ENCODE measurements at regions not wholly inside any gene's neighbourhood (a gene's known extent, or its start where the extent isn't known, plus 50 kb on each side); places are given as distances from the start of the nearest gene placed in this dataset.
"Not testable (repeated sequence)": the region's sequence is repeated elsewhere in the genome, so short reads cannot be mapped to it uniquely, and the experiment has no call there.

DNA sequence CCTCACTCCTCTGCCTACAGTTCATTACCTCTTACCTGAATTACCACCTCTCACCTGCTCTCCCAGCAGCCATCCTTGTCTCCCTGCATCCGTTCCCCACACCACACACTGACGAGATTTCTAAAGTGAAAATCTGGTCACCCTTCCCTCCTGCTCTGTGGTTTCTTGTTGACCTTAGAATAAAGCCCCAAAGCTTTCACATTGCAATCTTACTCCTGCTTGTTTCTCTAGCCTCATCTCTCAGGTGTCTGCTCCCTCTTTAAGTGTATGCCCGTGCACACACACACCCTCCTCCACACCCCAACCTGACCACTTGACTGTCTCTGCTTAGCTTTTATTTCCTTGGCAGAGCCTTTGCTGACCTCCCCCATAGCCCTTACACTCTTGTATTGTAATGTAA is 122.0 kb upstream of the SKOR2 start:
- Histone ChIP-seq H3K79me2 (ENCODE audit: insufficient read depth, low read length) (no peaks in the 10 kb centered on the region), H3K36me3 (ENCODE audit: insufficient read depth, low read length) (no peaks in the 10 kb centered on the region), H3K9me3 (ENCODE audit: insufficient read depth, low read length, severe bottlenecking) (no peaks in the 10 kb centered on the region), H4K20me1 (ENCODE audit: insufficient read depth, low read length) (no peaks in the 10 kb centered on the region), H2AFZ (ENCODE audit: low read depth, low read length) (no peak overlapping the region), H3K4me1 (ENCODE audit: insufficient read depth, low read length) (no peaks in the 10 kb centered on the region), H3K27me3 (ENCODE audit: insufficient read depth, low read length, poor library complexity) (no peaks in the 10 kb centered on the region), H3K9ac (ENCODE audit: low read depth, low read length) (no peak overlapping the region), H3K4me3 (ENCODE audit: low read depth in 1 of 2, low read length in 2 of 2) (no peak overlapping the region), H3K4me2 (ENCODE audit: insufficient read depth, low read length) (no peak overlapping the region), H3K27ac (ENCODE audit: low read length) (no peak overlapping the region)
- TF ChIP-seq, protein P1, sequence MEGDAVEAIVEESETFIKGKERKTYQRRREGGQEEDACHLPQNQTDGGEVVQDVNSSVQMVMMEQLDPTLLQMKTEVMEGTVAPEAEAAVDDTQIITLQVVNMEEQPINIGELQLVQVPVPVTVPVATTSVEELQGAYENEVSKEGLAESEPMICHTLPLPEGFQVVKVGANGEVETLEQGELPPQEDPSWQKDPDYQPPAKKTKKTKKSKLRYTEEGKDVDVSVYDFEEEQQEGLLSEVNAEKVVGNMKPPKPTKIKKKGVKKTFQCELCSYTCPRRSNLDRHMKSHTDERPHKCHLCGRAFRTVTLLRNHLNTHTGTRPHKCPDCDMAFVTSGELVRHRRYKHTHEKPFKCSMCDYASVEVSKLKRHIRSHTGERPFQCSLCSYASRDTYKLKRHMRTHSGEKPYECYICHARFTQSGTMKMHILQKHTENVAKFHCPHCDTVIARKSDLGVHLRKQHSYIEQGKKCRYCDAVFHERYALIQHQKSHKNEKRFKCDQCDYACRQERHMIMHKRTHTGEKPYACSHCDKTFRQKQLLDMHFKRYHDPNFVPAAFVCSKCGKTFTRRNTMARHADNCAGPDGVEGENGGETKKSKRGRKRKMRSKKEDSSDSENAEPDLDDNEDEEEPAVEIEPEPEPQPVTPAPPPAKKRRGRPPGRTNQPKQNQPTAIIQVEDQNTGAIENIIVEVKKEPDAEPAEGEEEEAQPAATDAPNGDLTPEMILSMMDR (IDR thresholded peaks at IDR 0.05; ENCODE audit: borderline replicate concordance, extremely low read depth, low read length, poor library complexity, severe bottlenecking), result no peak
- TF ChIP-seq EZH2 (IDR thresholded peaks at IDR 0.05; ENCODE audit: borderline replicate concordance, low read depth, low read length, severe bottlenecking), result no peak
- no peak for DNase-seq
- no peak for ATAC-seq (ENCODE audit: insufficient read depth, low read depth)

DNA sequence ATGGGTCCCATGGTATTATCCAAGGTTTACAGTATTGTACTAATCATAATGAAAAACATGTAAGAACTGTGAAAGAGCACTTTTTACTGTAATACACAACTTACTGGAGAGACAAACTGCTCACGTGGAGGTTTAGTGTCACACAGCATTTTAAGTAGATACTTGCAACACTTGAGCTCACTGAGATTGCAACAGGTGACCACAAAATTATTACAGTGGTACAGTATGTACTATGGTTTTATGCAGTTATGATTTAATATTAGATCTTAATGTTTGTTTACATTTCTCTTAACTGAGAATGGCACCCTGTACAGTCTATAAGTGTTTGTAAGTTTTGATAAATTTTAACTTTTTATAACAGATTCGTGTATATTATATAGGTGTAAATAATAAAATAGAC is 118.6 kb upstream of the SKOR2 start:
- Histone ChIP-seq H3K9me3 (ENCODE audit: insufficient read depth, low read length, severe bottlenecking) (no peaks in the 10 kb centered on the region), H3K4me3 (ENCODE audit: low read depth in 1 of 2, low read length in 2 of 2) (no peak overlapping the region), H3K27ac (ENCODE audit: low read length) (no peak overlapping the region), H3K36me3 (ENCODE audit: insufficient read depth, low read length) (no peaks in the 10 kb centered on the region), H3K4me2 (ENCODE audit: insufficient read depth, low read length) (no peak overlapping the region), H3K9ac (ENCODE audit: low read depth, low read length) (no peak overlapping the region), H3K27me3 (ENCODE audit: insufficient read depth, low read length, poor library complexity) (no peaks in the 10 kb centered on the region), H2AFZ (ENCODE audit: low read depth, low read length) (no peak overlapping the region), H4K20me1 (ENCODE audit: insufficient read depth, low read length) (no peaks in the 10 kb centered on the region), H3K4me1 (ENCODE audit: insufficient read depth, low read length) (no peaks in the 10 kb centered on the region), H3K79me2 (ENCODE audit: insufficient read depth, low read length) (no peaks in the 10 kb centered on the region)
- DNase-seq (no peak), ATAC-seq (ENCODE audit: insufficient read depth, low read depth) (no peak)
- TF ChIP-seq, protein P1 (IDR thresholded peaks at IDR 0.05; ENCODE audit: borderline replicate concordance, extremely low read depth, low read length, poor library complexity, severe bottlenecking), result no peak
- no peak for TF ChIP-seq EZH2 (IDR thresholded peaks at IDR 0.05; ENCODE audit: borderline replicate concordance, low read depth, low read length, severe bottlenecking)

- not testable (repeated sequence) for H3K27me3 ChIP-seq (ENCODE audit: insufficient read depth, low read length, poor library complexity); H3K4me2 ChIP-seq (ENCODE audit: insufficient read depth, low read length); H3K9me3 ChIP-seq (ENCODE audit: insufficient read depth, low read length, severe bottlenecking); DNase-seq; ATAC-seq (ENCODE audit: insufficient read depth, low read depth); H3K9ac ChIP-seq (ENCODE audit: low read depth, low read length); H3K4me3 ChIP-seq (ENCODE audit: low read depth in 1 of 2, low read length in 2 of 2); H4K20me1 ChIP-seq (ENCODE audit: insufficient read depth, low read length); H3K36me3 ChIP-seq (ENCODE audit: insufficient read depth, low read length); H3K4me1 ChIP-seq (ENCODE audit: insufficient read depth, low read length); H3K27ac ChIP-seq (ENCODE audit: low read length); H3K79me2 ChIP-seq (ENCODE audit: insufficient read depth, low read length); H2AFZ ChIP-seq (ENCODE audit: low read depth, low read length)
Measured at GRCh38 chr18:47354061-47354460, 102.6 kb upstream of the SKOR2 start.

GRCh38 chr18:47346016-47346415 is 94.6 kb upstream of the SKOR2 start:
- DNase-seq, result no peak
- H3K9me3 ChIP-seq (ENCODE audit: insufficient read depth, low read length, severe bottlenecking), result no peaks in the 10 kb centered on the region
- H3K4me1 ChIP-seq (ENCODE audit: insufficient read depth, low read length), result no peaks in the 10 kb centered on the region
- no peak for ATAC-seq (ENCODE audit: insufficient read depth, low read depth)
- no peaks in the 10 kb centered on the region for H3K27me3 ChIP-seq (ENCODE audit: insufficient read depth, low read length, poor library complexity)
- TF ChIP-seq, protein P1 (IDR thresholded peaks at IDR 0.05; ENCODE audit: borderline replicate concordance, extremely low read depth, low read length, poor library complexity, severe bottlenecking), result no peak
- no peak for TF ChIP-seq EZH2 (IDR thresholded peaks at IDR 0.05; ENCODE audit: borderline replicate concordance, low read depth, low read length, severe bottlenecking)
- no peak overlapping the region for H3K27ac ChIP-seq (ENCODE audit: low read length)
- H2AFZ ChIP-seq (ENCODE audit: low read depth, low read length), result no peak overlapping the region
- no peak overlapping the region for H3K9ac ChIP-seq (ENCODE audit: low read depth, low read length)
- H3K4me3 ChIP-seq (ENCODE audit: low read depth in 1 of 2, low read length in 2 of 2), result no peak overlapping the region
- no peaks in the 10 kb centered on the region for H3K79me2 ChIP-seq (ENCODE audit: insufficient read depth, low read length)
- no peaks in the 10 kb centered on the region for H3K36me3 ChIP-seq (ENCODE audit: insufficient read depth, low read length)
- H4K20me1 ChIP-seq (ENCODE audit: insufficient read depth, low read length), result no peaks in the 10 kb centered on the region
- H3K4me2 ChIP-seq (ENCODE audit: insufficient read depth, low read length), result no peak overlapping the region

Measured in DND-41 (cell line).